Rectal smooth muscle tissue (tissue), 1 donor: ENCODE measurements at regions not wholly inside any gene's neighbourhood (a gene's known extent, or its start where the extent isn't known, plus 50 kb on each side); places are given as distances from the start of the nearest gene placed in this dataset.

Source experiments
- H3K27ac ChIP-seq: one replicate; pipeline ENCODE4 v1.7.0; 2013; ENCODE audit warnings: low read depth, low read length, inconsistent platforms
- H3K27me3 ChIP-seq: one replicate; pipeline ENCODE4 v1.7.0; 2013; ENCODE audit warnings: low read length; ENCODE audit not compliant: control insufficient read depth, insufficient read depth
- H3K36me3 ChIP-seq: one replicate; pipeline ENCODE4 v1.7.0; 2013; ENCODE audit warnings: low read length; ENCODE audit not compliant: control insufficient read depth, insufficient read depth
- H3K4me1 ChIP-seq: one replicate; pipeline ENCODE4 v1.7.0; 2013; ENCODE audit warnings: low read length; ENCODE audit not compliant: control insufficient read depth, insufficient read depth
- H3K4me3 ChIP-seq: one replicate; pipeline ENCODE4 v1.7.0; 2013; ENCODE audit warnings: low read length
- H3K9ac ChIP-seq: one replicate; pipeline ENCODE4 v1.7.0; 2013; ENCODE audit warnings: low read length

DNA sequence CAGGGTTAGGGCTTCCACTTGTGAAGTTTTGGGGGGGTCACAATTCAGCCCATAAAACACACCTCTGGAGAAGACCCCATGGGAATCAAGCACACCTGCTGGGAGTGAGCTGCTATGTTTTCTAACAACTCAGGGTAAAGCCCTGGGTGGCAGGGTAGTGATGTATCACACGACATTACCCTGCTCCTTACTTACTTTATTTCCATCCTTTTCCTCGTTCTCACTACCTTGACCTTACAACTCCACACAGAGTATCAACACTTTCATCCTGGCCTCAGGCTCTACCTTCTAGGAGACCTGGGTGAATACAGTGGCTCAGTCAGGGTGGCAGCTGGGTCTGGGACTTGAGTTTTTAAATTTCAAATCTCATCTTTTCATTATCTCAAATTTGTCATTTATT, 290.3 kb downstream of the CYRIA start:
- no peak overlapping the region for H3K4me3 ChIP-seq
- no peaks in the 10 kb centered on the region for H3K4me1 ChIP-seq
- H3K36me3 ChIP-seq = no peaks in the 10 kb centered on the region
- no peak overlapping the region for H3K9ac ChIP-seq
- no peak overlapping the region for H3K27ac ChIP-seq
- H3K27me3 ChIP-seq = no peaks in the 10 kb centered on the region

GRCh38 chr2:16374671-16375070, 291.0 kb downstream of the CYRIA start:
- H3K27ac ChIP-seq = no peak overlapping the region
- H3K27me3 ChIP-seq = no peaks in the 10 kb centered on the region
- H3K9ac ChIP-seq = no peak overlapping the region
- no peak overlapping the region for H3K4me3 ChIP-seq
- H3K36me3 ChIP-seq = no peaks in the 10 kb centered on the region
- H3K4me1 ChIP-seq = no peaks in the 10 kb centered on the region

- no peak overlapping the region for H3K9ac ChIP-seq
- no peak overlapping the region for H3K27ac ChIP-seq
- no peaks in the 10 kb centered on the region for H3K27me3 ChIP-seq
- no peaks in the 10 kb centered on the region for H3K36me3 ChIP-seq
- H3K4me1 ChIP-seq = no peaks in the 10 kb centered on the region
- H3K4me3 ChIP-seq = no peak overlapping the region
Measured at GRCh38 chr2:16373341-16373740, 292.3 kb downstream of the CYRIA start.

DNA sequence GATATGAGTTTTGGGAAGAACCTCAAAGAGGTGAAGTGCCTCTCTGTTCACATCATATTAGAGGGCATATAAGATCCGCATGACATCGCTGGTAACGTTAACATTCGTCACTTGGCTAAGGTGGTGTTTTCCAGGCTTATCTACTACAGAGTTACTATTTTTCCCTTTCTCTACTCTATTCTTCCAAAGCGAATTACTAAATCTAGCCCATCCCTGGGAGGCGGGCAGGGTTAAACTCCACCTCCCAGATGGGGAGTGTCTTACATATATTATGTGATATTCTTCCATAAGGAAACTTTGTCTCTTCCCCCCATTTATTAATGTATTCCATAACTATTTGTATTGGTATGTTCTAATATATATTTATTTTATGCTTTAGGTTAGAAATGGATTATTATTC, 293.9 kb downstream of the CYRIA start:
- Histone ChIP-seq H3K27ac (no peak overlapping the region), H3K36me3 (no peaks in the 10 kb centered on the region), H3K9ac (no peak overlapping the region), H3K4me3 (no peak overlapping the region), H3K4me1 (no peaks in the 10 kb centered on the region), H3K27me3 (no peaks in the 10 kb centered on the region)

GRCh38 chr2:16368951-16369350, 296.7 kb downstream of the CYRIA start:
- Histone ChIP-seq H3K4me3 (no peak overlapping the region), H3K36me3 (no peaks in the 10 kb centered on the region), H3K27ac (no peak overlapping the region), H3K4me1 (no peaks in the 10 kb centered on the region), H3K9ac (no peak overlapping the region), H3K27me3 (no peaks in the 10 kb centered on the region)

DNA sequence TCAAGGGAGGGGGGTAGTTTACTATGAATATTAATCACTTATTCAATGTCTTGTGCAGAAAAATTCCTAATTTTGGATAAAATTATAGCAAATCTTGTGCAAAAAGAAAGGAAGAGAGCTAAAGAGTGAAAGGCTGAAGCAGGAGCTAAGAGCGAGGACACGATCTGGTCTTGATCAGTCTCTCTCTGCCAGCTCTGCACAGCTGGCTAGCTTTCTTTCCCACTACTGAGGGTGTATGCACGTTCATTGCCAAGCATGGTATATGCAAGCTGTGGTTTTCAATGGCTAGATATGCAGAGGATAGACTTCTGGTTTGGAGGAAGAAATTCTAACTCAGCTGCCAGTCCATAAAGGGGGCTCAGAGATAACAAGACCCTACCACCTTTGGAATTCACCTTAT, 297.3 kb downstream of the CYRIA start:
- H3K4me1 ChIP-seq = no peaks in the 10 kb centered on the region
- no peaks in the 10 kb centered on the region for H3K36me3 ChIP-seq
- H3K4me3 ChIP-seq = no peak overlapping the region
- no peak overlapping the region for H3K9ac ChIP-seq
- no peaks in the 10 kb centered on the region for H3K27me3 ChIP-seq
- no peak overlapping the region for H3K27ac ChIP-seq

GRCh38 chr2:16365366-16365765, 300.3 kb downstream of the CYRIA start:
- H3K27me3 ChIP-seq = no peaks in the 10 kb centered on the region
- H3K4me3 ChIP-seq = no peak overlapping the region
- H3K4me1 ChIP-seq = no peaks in the 10 kb centered on the region
- H3K36me3 ChIP-seq = no peaks in the 10 kb centered on the region
- no peak overlapping the region for H3K27ac ChIP-seq
- H3K9ac ChIP-seq = no peak overlapping the region

- Histone ChIP-seq H3K4me1 (no peaks in the 10 kb centered on the region), H3K27ac (no peak overlapping the region), H3K4me3 (no peak overlapping the region), H3K27me3 (no peaks in the 10 kb centered on the region), H3K9ac (no peak overlapping the region), H3K36me3 (no peaks in the 10 kb centered on the region)
Measured at GRCh38 chr2:16363581-16363980, 302.1 kb downstream of the CYRIA start.

- Histone ChIP-seq H3K36me3 (no peaks in the 10 kb centered on the region), H3K27me3 (no peaks in the 10 kb centered on the region), H3K4me3 (no peak overlapping the region), H3K4me1 (no peaks in the 10 kb centered on the region), H3K27ac (no peak overlapping the region), H3K9ac (no peak overlapping the region)
Measured at GRCh38 chr2:16362611-16363010, 303.0 kb downstream of the CYRIA start.

DNA sequence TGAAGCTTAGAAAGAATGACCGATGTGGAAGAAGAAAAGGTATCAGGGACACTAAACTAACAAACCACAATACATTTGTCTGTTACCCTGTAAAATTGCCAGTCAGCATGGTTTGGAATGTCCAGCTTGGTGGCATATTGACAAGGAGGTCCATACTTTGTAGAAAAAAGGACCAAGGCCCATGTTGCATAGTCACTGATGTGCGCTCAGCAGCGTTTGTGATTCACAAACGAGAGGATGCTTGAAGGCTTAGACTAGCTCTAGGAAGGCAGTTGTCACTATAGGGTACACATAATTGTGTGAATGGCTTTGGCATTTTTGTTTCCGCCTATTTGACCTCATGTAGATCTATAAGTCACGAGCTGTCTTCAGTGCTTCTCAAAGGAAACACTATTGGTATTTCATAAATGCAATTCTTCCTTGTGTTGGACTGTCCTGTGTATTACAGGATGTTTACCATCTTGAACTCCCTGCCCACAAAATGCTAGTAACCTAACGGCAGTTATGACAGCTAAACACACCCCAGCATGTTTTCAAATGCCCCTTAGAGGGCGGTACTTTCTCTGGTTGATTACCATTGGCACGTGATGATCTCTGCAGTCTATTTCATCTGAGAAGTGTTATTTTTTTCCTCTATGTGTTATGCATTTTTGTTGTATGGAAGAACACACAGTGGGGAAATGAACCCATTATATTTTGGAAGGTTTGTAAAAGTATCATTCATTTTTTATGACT, 304.2 kb downstream of the CYRIA start:
- no peak overlapping the region for H3K27ac ChIP-seq

GRCh38 chr2:16359961-16360360, 305.7 kb downstream of the CYRIA start:
- H3K9ac ChIP-seq = no peak overlapping the region
- H3K4me3 ChIP-seq = no peak overlapping the region
- H3K4me1 ChIP-seq = no peaks in the 10 kb centered on the region
- H3K27me3 ChIP-seq = no peaks in the 10 kb centered on the region
- H3K27ac ChIP-seq = no peak overlapping the region
- no peaks in the 10 kb centered on the region for H3K36me3 ChIP-seq

More for the DNA sequence above, 304.2 kb downstream of the CYRIA start:
- Histone ChIP-seq H3K9ac (no peak overlapping the region), H3K27me3 (no peaks in the 10 kb centered on the region), H3K4me3 (no peak overlapping the region), H3K4me1 (no peaks in the 10 kb centered on the region), H3K36me3 (no peaks in the 10 kb centered on the region)

DNA sequence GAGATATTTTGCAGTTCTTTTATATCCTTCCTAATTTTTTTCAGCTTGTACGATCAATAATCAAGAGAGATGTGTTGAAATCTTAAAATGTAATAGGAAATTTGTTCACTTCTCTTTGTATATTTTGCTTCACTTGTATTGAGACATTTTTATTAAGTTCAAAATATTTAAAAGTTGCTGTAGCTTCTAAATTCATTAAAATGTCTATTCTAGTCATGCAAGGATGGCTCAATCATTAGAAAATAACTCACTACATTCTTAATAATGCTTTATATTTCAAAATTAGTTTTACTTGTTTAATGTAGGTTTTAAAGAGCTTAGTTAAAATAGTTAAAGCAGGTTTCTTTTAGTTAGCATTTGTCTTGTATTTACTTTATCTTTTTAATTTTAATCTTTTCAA, 308.4 kb downstream of the CYRIA start:
- H3K27ac ChIP-seq = no peak overlapping the region
- H3K4me1 ChIP-seq = no peaks in the 10 kb centered on the region
- no peaks in the 10 kb centered on the region for H3K36me3 ChIP-seq
- no peaks in the 10 kb centered on the region for H3K27me3 ChIP-seq
- no peak overlapping the region for H3K4me3 ChIP-seq
- no peak overlapping the region for H3K9ac ChIP-seq

DNA sequence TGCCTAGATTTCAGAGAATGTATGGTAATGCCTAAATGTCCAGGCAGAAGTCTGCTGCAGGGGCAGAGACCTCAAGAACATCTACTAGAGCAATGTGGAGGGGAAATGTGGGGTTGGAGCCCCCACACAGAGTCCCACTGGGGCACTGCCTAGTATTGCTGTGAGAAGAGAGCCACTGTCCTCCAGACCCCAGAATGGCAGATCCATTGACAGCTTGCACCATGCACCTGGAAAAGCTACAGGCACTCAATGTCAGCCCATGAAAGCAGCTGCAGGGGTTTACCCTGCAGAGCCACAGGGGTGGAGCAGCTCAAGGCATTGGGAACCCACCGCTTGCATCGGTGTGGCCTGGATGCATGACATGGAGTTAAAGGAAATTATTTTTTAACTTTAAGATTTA, 314.1 kb downstream of the CYRIA start:
- no peak overlapping the region for H3K4me3 ChIP-seq
- no peaks in the 10 kb centered on the region for H3K27me3 ChIP-seq
- no peaks in the 10 kb centered on the region for H3K36me3 ChIP-seq
- no peak overlapping the region for H3K27ac ChIP-seq
- no peak overlapping the region for H3K9ac ChIP-seq
- H3K4me1 ChIP-seq = no peaks in the 10 kb centered on the region
